KMS-11 (cell line): ENCODE measurements at regions not wholly inside any gene's neighbourhood (a gene's known extent, or its start where the extent isn't known, plus 50 kb on each side); places are given as distances from the start of the nearest gene placed in this dataset.

Experiments used
- H2AFZ ChIP-seq: fragments of 200-600 bp; sonication (generic); 2 replicates; pipeline ENCODE4 v1.6.1; 2016; ENCODE audit warnings: antibody characterized with exemption, mixed run types, low read depth
- H3K27ac ChIP-seq: fragments of 200-600 bp; sonication (generic); 2 replicates; pipeline ENCODE4 v1.6.1; 2016; ENCODE audit warnings: mild to moderate bottlenecking, mixed run types
- H3K27me3 ChIP-seq: fragments of 200-600 bp; sonication (generic); 2 replicates; pipeline ENCODE4 v1.6.1; 2017; ENCODE audit warnings: mild to moderate bottlenecking, low read depth, mixed run types, moderate library complexity; ENCODE audit not compliant: insufficient read depth
- H3K36me3 ChIP-seq: fragments of 200-600 bp; sonication (generic); 2 replicates; pipeline ENCODE4 v1.6.1; 2017; ENCODE audit warnings: mild to moderate bottlenecking, mixed run types; ENCODE audit not compliant: insufficient read depth
- H3K4me1 ChIP-seq: fragments of 200-600 bp; sonication (generic); 2 replicates; pipeline ENCODE4 v1.6.1; 2016; ENCODE audit warnings: mild to moderate bottlenecking, low read depth, mixed run types; ENCODE audit not compliant: poor library complexity, severe bottlenecking
- H3K4me2 ChIP-seq: fragments of 200-600 bp; sonication (generic); 2 replicates; pipeline ENCODE4 v1.7.0; 2016; ENCODE audit warnings: mild to moderate bottlenecking, mixed run types
- H3K4me3 ChIP-seq: fragments of 200-600 bp; sonication (generic); IDR thresholded peaks from 2 replicates; pipeline ENCODE4 v1.6.1; 2017; ENCODE audit warnings: low read depth, low read length, mixed read lengths; ENCODE audit not compliant: insufficient read depth
- H3K79me2 ChIP-seq: fragments of 200-600 bp; sonication (generic); 2 replicates; pipeline ENCODE4 v1.6.1; 2016; ENCODE audit warnings: low read depth, mixed run types; ENCODE audit not compliant: insufficient read depth
- H3K9ac ChIP-seq: fragments of 200-600 bp; sonication (generic); 2 replicates; pipeline ENCODE4 v1.6.1; 2016; ENCODE audit warnings: mild to moderate bottlenecking, mixed run types
- H4K20me1 ChIP-seq: fragments of 200-600 bp; sonication (generic); 2 replicates; pipeline ENCODE4 v1.6.1; 2016; ENCODE audit warnings: mild to moderate bottlenecking, mixed run types; ENCODE audit not compliant: insufficient read depth
- TF ChIP-seq, protein P1 (sequence below): fragments of 200-600 bp; sonication (generic); conservative IDR thresholded peaks from 2 replicates; pipeline ENCODE4 v1.6.1; 2017; ENCODE audit warnings: low read depth, mild to moderate bottlenecking, antibody characterized with exemption, low read length, moderate library complexity, mixed read lengths

DNA sequence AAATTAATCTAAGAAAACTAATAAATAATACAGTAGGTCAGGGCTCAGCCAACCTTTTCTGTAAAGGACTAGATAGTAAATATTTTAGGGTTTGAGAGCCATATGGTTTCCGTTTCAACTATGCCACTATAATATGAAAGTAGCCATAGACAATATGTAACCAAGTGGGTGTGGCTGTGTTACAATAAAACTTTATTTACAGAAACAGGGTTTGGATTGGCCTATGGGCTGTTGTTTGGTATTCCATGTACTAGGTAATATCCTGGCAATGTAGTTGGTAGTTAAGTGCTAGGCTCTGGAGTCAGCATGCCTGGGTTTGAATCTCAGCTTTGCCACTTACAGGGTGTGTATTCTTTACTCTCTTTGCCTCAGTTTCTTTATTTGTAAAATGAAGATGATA is 156.5 kb upstream of the RPH3A start:
- no peaks in the 10 kb centered on the region for H3K36me3 ChIP-seq

DNA sequence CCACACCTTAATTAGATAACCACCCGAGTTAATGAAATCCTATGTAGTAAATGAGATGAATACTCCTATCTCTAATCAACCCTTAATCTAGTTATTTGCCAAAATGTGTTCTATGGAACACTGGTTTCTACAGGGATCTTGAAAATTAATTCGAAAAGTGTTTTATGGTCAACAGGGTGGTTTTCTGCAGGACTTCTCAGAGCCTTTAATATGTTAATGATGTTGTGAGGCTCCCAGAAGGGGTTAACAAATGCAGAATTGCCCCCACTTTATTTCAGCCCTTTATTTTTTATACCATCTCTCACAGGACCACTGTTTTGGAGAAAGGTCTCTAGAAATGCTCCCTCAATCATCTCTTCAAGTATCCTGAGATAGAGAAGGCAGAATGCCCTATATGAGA is 153.1 kb upstream of the RPH3A start:
- no peaks in the 10 kb centered on the region for H3K79me2 ChIP-seq
- TF ChIP-seq, protein P1, sequence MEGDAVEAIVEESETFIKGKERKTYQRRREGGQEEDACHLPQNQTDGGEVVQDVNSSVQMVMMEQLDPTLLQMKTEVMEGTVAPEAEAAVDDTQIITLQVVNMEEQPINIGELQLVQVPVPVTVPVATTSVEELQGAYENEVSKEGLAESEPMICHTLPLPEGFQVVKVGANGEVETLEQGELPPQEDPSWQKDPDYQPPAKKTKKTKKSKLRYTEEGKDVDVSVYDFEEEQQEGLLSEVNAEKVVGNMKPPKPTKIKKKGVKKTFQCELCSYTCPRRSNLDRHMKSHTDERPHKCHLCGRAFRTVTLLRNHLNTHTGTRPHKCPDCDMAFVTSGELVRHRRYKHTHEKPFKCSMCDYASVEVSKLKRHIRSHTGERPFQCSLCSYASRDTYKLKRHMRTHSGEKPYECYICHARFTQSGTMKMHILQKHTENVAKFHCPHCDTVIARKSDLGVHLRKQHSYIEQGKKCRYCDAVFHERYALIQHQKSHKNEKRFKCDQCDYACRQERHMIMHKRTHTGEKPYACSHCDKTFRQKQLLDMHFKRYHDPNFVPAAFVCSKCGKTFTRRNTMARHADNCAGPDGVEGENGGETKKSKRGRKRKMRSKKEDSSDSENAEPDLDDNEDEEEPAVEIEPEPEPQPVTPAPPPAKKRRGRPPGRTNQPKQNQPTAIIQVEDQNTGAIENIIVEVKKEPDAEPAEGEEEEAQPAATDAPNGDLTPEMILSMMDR = no peak
- H3K27ac ChIP-seq = no peak overlapping the region
- no peaks in the 10 kb centered on the region for H3K27me3 ChIP-seq
- H3K4me1 ChIP-seq = no peaks in the 10 kb centered on the region
- no peak overlapping the region for H3K4me2 ChIP-seq
- no peak overlapping the region for H3K9ac ChIP-seq
- no peak overlapping the region for H3K4me3 ChIP-seq
- no peak overlapping the region for H2AFZ ChIP-seq
- H3K36me3 ChIP-seq = no peaks in the 10 kb centered on the region
- no peaks in the 10 kb centered on the region for H4K20me1 ChIP-seq

More for the DNA sequence above, 156.5 kb upstream of the RPH3A start:
- H3K27me3 ChIP-seq = no peaks in the 10 kb centered on the region
- H3K4me3 ChIP-seq = no peak overlapping the region
- no peaks in the 10 kb centered on the region for H3K79me2 ChIP-seq
- TF ChIP-seq, protein P1 = no peak
- no peaks in the 10 kb centered on the region for H3K4me1 ChIP-seq
- H3K27ac ChIP-seq = no peak overlapping the region
- H2AFZ ChIP-seq = no peak overlapping the region
- H4K20me1 ChIP-seq = no peaks in the 10 kb centered on the region
- H3K4me2 ChIP-seq = no peak overlapping the region
- no peak overlapping the region for H3K9ac ChIP-seq

DNA sequence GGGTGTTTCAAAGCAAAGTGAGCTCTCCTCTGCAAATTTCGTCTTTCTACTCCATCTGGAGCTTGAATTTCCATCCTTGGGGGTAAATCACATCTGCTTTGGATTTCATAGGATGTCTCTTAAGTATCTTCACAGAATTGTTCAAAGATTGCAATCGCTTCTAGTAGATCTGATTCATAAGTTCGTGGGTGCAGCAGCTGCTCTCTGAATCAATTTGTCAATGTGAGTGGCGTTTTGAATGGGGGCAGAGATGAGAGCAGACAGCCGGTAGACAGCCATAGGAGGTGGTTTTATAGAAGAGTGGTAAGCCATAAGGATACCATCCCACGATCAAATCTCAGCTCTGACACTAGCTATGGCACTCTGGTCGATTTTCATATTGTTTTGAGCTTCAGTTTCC is 146.0 kb upstream of the RPH3A start:
- H4K20me1 ChIP-seq = no peaks in the 10 kb centered on the region
- H3K4me1 ChIP-seq = no peaks in the 10 kb centered on the region
- no peak overlapping the region for H3K27ac ChIP-seq
- no peak overlapping the region for H3K4me2 ChIP-seq
- no peaks in the 10 kb centered on the region for H3K27me3 ChIP-seq
- H3K4me3 ChIP-seq = no peak overlapping the region
- no peak overlapping the region for H3K9ac ChIP-seq
- no peaks in the 10 kb centered on the region for H3K79me2 ChIP-seq
- H3K36me3 ChIP-seq = no peaks in the 10 kb centered on the region
- TF ChIP-seq, protein P1 = no peak
- no peak overlapping the region for H2AFZ ChIP-seq

DNA sequence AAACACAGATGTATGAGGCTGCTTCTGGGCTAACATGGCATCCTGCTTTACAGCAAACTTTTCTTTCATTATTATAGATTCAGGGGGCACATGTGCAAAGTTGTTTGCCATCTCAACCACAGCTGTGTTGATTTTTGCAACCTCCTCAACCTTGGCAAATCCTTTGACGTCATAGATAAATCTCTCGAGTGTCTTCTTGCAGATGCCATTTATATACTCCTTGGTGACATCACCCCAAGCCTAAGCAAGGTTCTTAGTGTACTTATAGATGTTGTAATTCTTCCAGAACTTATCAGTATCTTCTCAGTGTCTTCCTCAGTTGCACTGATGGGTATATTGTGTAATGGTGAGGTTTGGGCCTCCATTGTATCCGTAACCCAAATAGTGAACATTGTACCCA is 135.4 kb upstream of the RPH3A start:
- Histone ChIP-seq H4K20me1 (no peaks in the 10 kb centered on the region), H3K4me2 (no peak overlapping the region), H3K4me1 (no peaks in the 10 kb centered on the region), H3K4me3 (no peak overlapping the region), H3K79me2 (no peaks in the 10 kb centered on the region), H3K36me3 (no peaks in the 10 kb centered on the region), H3K27ac (no peak overlapping the region), H3K9ac (no peak overlapping the region), H3K27me3 (no peaks in the 10 kb centered on the region), H2AFZ (no peak overlapping the region)
- TF ChIP-seq, protein P1 = no peak
